ENCODE measurements at regions not wholly inside any gene's neighbourhood (a gene's known extent, or its start where the extent isn't known, plus 50 kb on each side); places are given as distances from the start of the nearest gene placed in this dataset.
"Not testable (repeated sequence)": the region's sequence is repeated elsewhere in the genome, so short reads cannot be mapped to it uniquely, and the experiment has no call there.

DNA sequence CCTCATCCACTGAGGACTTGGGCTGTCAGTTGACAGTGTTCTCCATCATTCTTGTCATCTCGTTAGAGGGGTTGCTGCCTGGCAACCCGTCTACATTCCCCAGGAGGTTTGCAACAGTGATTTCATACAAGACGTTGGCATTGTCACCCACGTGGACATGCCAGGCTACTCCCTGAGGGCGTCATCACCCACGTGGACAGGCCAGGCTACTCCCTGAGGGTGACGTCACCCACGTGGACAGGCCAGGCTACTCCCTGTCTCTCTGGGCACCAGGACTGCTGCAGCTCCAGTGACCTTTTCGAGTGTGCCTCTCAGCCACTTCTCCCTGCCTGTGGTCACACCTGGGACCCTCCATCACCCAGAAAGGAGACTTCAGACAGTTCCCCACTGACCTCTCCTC lies 212.1 kb upstream of the NUPR2 start:
- H3K36me3 ChIP-seq, H3K27me3 ChIP-seq, H3K4me1 ChIP-seq, H3K4me3 ChIP-seq, H3K27ac ChIP-seq, DNase-seq, H3K9me3 ChIP-seq: not testable (repeated sequence)

DNA sequence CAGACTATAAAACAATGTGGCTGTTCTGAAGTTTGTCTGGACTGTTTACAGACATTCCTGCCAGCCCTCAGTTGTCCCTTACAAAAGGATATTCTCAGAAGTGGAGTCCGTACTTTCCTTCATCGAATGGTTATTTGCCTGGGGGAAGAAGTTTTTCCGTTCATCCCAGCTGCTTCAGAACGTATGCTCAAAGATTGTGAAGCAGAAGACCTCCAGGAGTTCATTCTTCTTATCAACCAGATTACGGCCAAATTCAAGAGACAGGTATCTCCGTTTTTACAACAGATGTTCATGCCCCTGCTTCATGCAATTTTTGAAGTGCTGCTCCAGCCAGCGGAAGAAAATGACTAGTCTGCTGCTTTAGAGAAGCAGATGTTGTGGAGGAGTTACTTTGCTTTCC lies 174.3 kb upstream of the NUPR2 start:
- no peaks in the 10 kb centered on the region for H3K27me3 ChIP-seq
- no peak for DNase-seq
- no peaks in the 10 kb centered on the region for H3K4me1 ChIP-seq
- no peaks in the 10 kb centered on the region for H3K36me3 ChIP-seq
- no peak overlapping the region for H3K4me3 ChIP-seq
- TF ChIP-seq, protein P1, sequence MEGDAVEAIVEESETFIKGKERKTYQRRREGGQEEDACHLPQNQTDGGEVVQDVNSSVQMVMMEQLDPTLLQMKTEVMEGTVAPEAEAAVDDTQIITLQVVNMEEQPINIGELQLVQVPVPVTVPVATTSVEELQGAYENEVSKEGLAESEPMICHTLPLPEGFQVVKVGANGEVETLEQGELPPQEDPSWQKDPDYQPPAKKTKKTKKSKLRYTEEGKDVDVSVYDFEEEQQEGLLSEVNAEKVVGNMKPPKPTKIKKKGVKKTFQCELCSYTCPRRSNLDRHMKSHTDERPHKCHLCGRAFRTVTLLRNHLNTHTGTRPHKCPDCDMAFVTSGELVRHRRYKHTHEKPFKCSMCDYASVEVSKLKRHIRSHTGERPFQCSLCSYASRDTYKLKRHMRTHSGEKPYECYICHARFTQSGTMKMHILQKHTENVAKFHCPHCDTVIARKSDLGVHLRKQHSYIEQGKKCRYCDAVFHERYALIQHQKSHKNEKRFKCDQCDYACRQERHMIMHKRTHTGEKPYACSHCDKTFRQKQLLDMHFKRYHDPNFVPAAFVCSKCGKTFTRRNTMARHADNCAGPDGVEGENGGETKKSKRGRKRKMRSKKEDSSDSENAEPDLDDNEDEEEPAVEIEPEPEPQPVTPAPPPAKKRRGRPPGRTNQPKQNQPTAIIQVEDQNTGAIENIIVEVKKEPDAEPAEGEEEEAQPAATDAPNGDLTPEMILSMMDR (IDR thresholded peaks at IDR 0.05): no peak
- TF ChIP-seq POLR2A (IDR thresholded peaks at IDR 0.05): no peak
- H3K27ac ChIP-seq: no peak overlapping the region
- no peaks in the 10 kb centered on the region for H3K9me3 ChIP-seq

DNA sequence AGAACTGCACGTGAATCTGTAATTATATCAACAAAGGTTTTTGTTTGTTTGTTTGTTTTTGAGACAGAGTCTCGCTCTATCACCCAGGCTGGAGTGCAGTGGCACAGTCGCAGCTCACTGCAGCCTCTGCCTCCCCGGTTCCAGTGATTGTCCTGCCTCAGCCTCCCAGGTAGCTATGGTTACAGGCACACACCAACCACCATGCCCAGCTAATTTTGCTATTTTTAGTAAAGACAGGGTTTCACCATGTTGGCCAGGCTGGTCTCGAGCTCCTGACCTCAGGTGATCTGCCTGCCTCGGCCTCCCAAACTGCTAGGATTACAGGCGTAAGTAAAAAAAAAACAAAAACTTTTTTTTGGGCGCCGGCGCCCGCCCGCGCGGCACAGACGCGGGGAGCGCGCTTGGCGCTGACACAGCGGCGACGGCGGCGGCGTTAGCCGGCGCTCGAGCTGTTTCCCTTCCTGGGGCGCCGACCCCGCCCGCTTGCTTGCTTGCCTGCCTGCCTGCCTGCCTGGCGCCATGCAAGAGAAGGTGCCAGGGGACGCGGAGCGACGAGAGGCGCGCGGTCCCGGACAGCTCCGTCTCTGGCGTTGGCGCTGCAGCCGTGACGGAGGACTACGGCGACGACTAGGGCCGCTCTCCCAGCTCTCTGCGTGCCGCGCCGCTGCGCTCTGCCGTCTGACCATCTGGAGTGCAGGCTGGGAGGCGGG lies 171.4 kb upstream of the NUPR2 start:
- Histone ChIP-seq H3K4me1 (no peaks in the 10 kb centered on the region), H3K36me3 (no peaks in the 10 kb centered on the region), H3K9me3 (peaks cover 0 to 4% (median 0%) of the 10 kb centered on the region in 4 donors), H3K27me3 (no peaks in the 10 kb centered on the region), H3K4me3 (peak overlapping the region in 2 of 4 donors; percentile 14 to 45), H3K27ac (no peak overlapping the region)
- no peak for DNase-seq
- TF ChIP-seq, protein P1 (IDR thresholded peaks at IDR 0.05): no peak
- TF ChIP-seq POLR2A (IDR thresholded peaks at IDR 0.05): no peak

DNA sequence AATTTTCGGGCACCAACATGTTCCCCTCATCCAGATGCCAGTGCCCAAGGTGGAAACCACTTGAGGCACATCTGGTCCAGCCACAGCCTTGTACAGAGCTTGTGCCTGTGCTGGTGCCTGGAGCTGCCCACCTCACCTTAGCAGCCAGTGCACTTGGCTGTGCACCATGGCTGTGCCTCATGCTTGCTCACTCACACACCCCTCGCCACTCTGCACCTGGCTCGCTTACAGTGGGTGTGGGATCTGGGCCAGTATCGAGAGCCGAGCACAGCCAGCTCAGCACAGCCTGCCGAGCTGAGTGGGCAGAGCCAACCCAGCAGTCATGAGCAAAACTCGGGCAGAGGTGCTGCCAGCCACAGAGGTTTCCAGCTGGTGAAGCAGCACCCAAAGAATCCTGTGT lies 139.9 kb upstream of the NUPR2 start:
- Histone ChIP-seq H3K9me3 (peaks cover 0 to 8% (median 2%) of the 10 kb centered on the region in 4 donors), H3K4me3 (no peak overlapping the region), H3K4me1 (no peaks in the 10 kb centered on the region), H3K36me3 (no peaks in the 10 kb centered on the region), H3K27ac (no peak overlapping the region), H3K27me3 (no peaks in the 10 kb centered on the region)
- TF ChIP-seq POLR2A (IDR thresholded peaks at IDR 0.05): no peak
- TF ChIP-seq, protein P1 (IDR thresholded peaks at IDR 0.05): no peak
- peak in 1 of 3 donors; percentile 23 for DNase-seq

DNA sequence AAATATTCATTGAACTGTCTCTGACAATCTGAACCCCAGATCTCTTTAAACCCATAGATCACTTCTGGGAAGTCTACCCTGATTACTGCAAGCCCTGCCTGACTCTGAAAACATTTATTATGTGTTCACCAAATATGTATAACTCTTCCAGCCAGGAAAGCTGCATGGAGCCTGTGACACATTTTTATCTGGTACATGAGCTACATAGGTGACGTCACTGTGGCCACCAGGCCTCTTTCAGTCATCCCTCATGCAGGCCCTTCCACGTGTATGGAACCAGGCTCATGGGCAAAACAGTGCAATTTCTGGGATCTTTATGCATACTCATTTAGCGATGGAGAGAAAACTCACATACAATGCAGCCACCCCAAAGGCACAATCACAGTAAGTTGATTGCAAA lies 133.9 kb upstream of the NUPR2 start:
- no peak overlapping the region for H3K27ac ChIP-seq
- TF ChIP-seq, protein P1 (IDR thresholded peaks at IDR 0.05): no peak
- no peaks in the 10 kb centered on the region for H3K36me3 ChIP-seq
- H3K27me3 ChIP-seq: no peaks in the 10 kb centered on the region
- no peaks in the 10 kb centered on the region for H3K4me1 ChIP-seq
- DNase-seq: peak in 1 of 3 donors; percentile 4
- H3K9me3 ChIP-seq: no peaks in the 10 kb centered on the region
- H3K4me3 ChIP-seq: no peak overlapping the region

DNA sequence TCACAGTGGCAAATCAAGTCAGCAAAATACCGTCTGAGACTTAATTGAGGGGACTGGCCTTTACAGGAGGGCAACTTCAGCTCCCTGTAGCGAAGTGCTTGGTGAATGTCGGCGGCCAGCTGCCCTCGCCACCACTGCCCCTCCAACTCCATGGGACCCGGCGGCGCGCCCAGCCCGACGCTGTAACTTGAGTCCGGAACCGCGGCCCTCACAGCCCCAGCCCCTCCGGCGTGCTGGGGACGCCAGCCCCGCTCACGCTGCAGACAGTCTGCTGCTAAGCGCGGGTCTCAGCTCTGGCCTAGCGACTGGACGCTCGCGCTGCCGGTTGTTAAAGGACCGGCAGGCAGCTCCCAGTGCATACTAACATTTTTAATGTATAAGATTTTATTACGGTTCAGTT lies 113.4 kb upstream of the NUPR2 start:
- Histone ChIP-seq H3K36me3 (no peaks in the 10 kb centered on the region), H3K27ac (no peak overlapping the region), H3K4me3 (no peak overlapping the region), H3K27me3 (no peaks in the 10 kb centered on the region), H3K4me1 (no peaks in the 10 kb centered on the region), H3K9me3 (peaks cover 0 to 4% (median 0%) of the 10 kb centered on the region in 4 donors)
- TF ChIP-seq, protein P1 (IDR thresholded peaks at IDR 0.05): no peak
- TF ChIP-seq POLR2A (IDR thresholded peaks at IDR 0.05): no peak
- DNase-seq: peak in 1 of 3 donors; percentile 18

Data from Peyer's patch (tissue), 4 donors.